ENCODE measurements at regions not wholly inside any gene's neighbourhood (a gene's known extent, or its start where the extent isn't known, plus 50 kb on each side); places are given as distances from the start of the nearest gene placed in this dataset.
"Not testable (repeated sequence)": the region's sequence is repeated elsewhere in the genome, so short reads cannot be mapped to it uniquely, and the experiment has no call there.

- Histone ChIP-seq H3K9ac (ENCODE audit: low read length) (no peak overlapping the region), H4K20me1 (ENCODE audit: insufficient read depth, low read depth, low read length) (no peaks in the 10 kb centered on the region), H3K27ac (ENCODE audit: low read length) (no peak overlapping the region), H3K9me3 (ENCODE audit: low read length) (no peaks in the 10 kb centered on the region), H2AFZ (ENCODE audit: low read length) (no peak overlapping the region), H3K79me2 (ENCODE audit: low read length) (no peaks in the 10 kb centered on the region), H3K36me3 (ENCODE audit: insufficient read depth, low read length) (no peaks in the 10 kb centered on the region), H3K4me1 (ENCODE audit: low read length) (peaks cover 14% of the 10 kb centered on the region), H3K27me3 (ENCODE audit: low read length) (no peaks in the 10 kb centered on the region), H3K4me2 (ENCODE audit: low read depth, low read length, poor library complexity, severe bottlenecking) (no peak overlapping the region), H3K4me3 (ENCODE audit: low read length) (no peak overlapping the region), H3K9me2 (replicated peaks; ENCODE audit: insufficient read depth, low read length) (no peaks in the 10 kb centered on the region)
- DNase-seq: no peak
Measured at GRCh38 chr14:21822109-21822508, 148.5 kb upstream of the OR4E1 start.

- no peak for DNase-seq
- Histone ChIP-seq H4K20me1 (ENCODE audit: insufficient read depth, low read depth, low read length) (no peaks in the 10 kb centered on the region), H3K9me3 (ENCODE audit: low read length) (no peaks in the 10 kb centered on the region), H3K9ac (ENCODE audit: low read length) (no peak overlapping the region), H3K79me2 (ENCODE audit: low read length) (no peaks in the 10 kb centered on the region), H3K27ac (ENCODE audit: low read length) (no peak overlapping the region), H3K4me2 (ENCODE audit: low read depth, low read length, poor library complexity, severe bottlenecking) (no peak overlapping the region), H2AFZ (ENCODE audit: low read length) (no peak overlapping the region), H3K36me3 (ENCODE audit: insufficient read depth, low read length) (no peaks in the 10 kb centered on the region), H3K4me3 (ENCODE audit: low read length) (no peak overlapping the region), H3K4me1 (ENCODE audit: low read length) (peaks cover 8% of the 10 kb centered on the region), H3K27me3 (ENCODE audit: low read length) (no peaks in the 10 kb centered on the region), H3K9me2 (replicated peaks; ENCODE audit: insufficient read depth, low read length) (0 out of 2 replicates have a peak, but pooled peaks cover 3% of the 10 kb centered on the region)
Measured at GRCh38 chr14:21820631-21821030, 147.0 kb upstream of the OR4E1 start.

- H3K27ac ChIP-seq (ENCODE audit: low read length); H3K9me2 ChIP-seq (replicated peaks; ENCODE audit: insufficient read depth, low read length); DNase-seq; H3K9me3 ChIP-seq (ENCODE audit: low read length); H3K36me3 ChIP-seq (ENCODE audit: insufficient read depth, low read length); H3K27me3 ChIP-seq (ENCODE audit: low read length); H3K4me2 ChIP-seq (ENCODE audit: low read depth, low read length, poor library complexity, severe bottlenecking); H3K9ac ChIP-seq (ENCODE audit: low read length); H3K4me3 ChIP-seq (ENCODE audit: low read length); H2AFZ ChIP-seq (ENCODE audit: low read length); H4K20me1 ChIP-seq (ENCODE audit: insufficient read depth, low read depth, low read length); H3K4me1 ChIP-seq (ENCODE audit: low read length); H3K79me2 ChIP-seq (ENCODE audit: low read length): not testable (repeated sequence)
Measured at GRCh38 chr14:21819891-21820290, 146.3 kb upstream of the OR4E1 start.

- DNase-seq; H3K27ac ChIP-seq (ENCODE audit: low read length); H4K20me1 ChIP-seq (ENCODE audit: insufficient read depth, low read depth, low read length); H3K9ac ChIP-seq (ENCODE audit: low read length); H3K36me3 ChIP-seq (ENCODE audit: insufficient read depth, low read length); H2AFZ ChIP-seq (ENCODE audit: low read length); H3K4me2 ChIP-seq (ENCODE audit: low read depth, low read length, poor library complexity, severe bottlenecking); H3K9me3 ChIP-seq (ENCODE audit: low read length); H3K79me2 ChIP-seq (ENCODE audit: low read length); H3K27me3 ChIP-seq (ENCODE audit: low read length); H3K4me1 ChIP-seq (ENCODE audit: low read length); H3K9me2 ChIP-seq (replicated peaks; ENCODE audit: insufficient read depth, low read length); H3K4me3 ChIP-seq (ENCODE audit: low read length): not testable (repeated sequence)
Measured at GRCh38 chr14:21817010-21817409, 143.4 kb upstream of the OR4E1 start.

- no peaks in the 10 kb centered on the region for H3K9me2 ChIP-seq (replicated peaks; ENCODE audit: insufficient read depth, low read length)
- no peaks in the 10 kb centered on the region for H4K20me1 ChIP-seq (ENCODE audit: insufficient read depth, low read depth, low read length)
- H3K79me2 ChIP-seq (ENCODE audit: low read length): no peaks in the 10 kb centered on the region
Measured at GRCh38 chr14:21807975-21808374, 134.4 kb upstream of the OR4E1 start.

GRCh38 chr14:21804981-21805380, 131.4 kb upstream of the OR4E1 start:
- Histone ChIP-seq H3K27ac (ENCODE audit: low read length) (no peak overlapping the region), H3K4me2 (ENCODE audit: low read depth, low read length, poor library complexity, severe bottlenecking) (no peak overlapping the region), H3K9me3 (ENCODE audit: low read length) (no peaks in the 10 kb centered on the region), H3K79me2 (ENCODE audit: low read length) (no peaks in the 10 kb centered on the region), H2AFZ (ENCODE audit: low read length) (no peak overlapping the region), H3K36me3 (ENCODE audit: insufficient read depth, low read length) (no peaks in the 10 kb centered on the region), H4K20me1 (ENCODE audit: insufficient read depth, low read depth, low read length) (no peaks in the 10 kb centered on the region), H3K9me2 (replicated peaks; ENCODE audit: insufficient read depth, low read length) (no peaks in the 10 kb centered on the region), H3K27me3 (ENCODE audit: low read length) (no peaks in the 10 kb centered on the region), H3K4me1 (ENCODE audit: low read length) (no peaks in the 10 kb centered on the region), H3K4me3 (ENCODE audit: low read length) (no peak overlapping the region), H3K9ac (ENCODE audit: low read length) (no peak overlapping the region)
- DNase-seq: no peak

More at GRCh38 chr14:21807975-21808374, 134.4 kb upstream of the OR4E1 start:
- H3K27ac ChIP-seq (ENCODE audit: low read length): no peak overlapping the region
- no peaks in the 10 kb centered on the region for H3K27me3 ChIP-seq (ENCODE audit: low read length)
- H3K4me2 ChIP-seq (ENCODE audit: low read depth, low read length, poor library complexity, severe bottlenecking): no peak overlapping the region
- no peaks in the 10 kb centered on the region for H3K4me1 ChIP-seq (ENCODE audit: low read length)
- DNase-seq: no peak
- no peak overlapping the region for H3K4me3 ChIP-seq (ENCODE audit: low read length)
- no peaks in the 10 kb centered on the region for H3K9me3 ChIP-seq (ENCODE audit: low read length)
- H3K9ac ChIP-seq (ENCODE audit: low read length): no peak overlapping the region
- no peak overlapping the region for H2AFZ ChIP-seq (ENCODE audit: low read length)
- H3K36me3 ChIP-seq (ENCODE audit: insufficient read depth, low read length): no peaks in the 10 kb centered on the region

GRCh38 chr14:21802441-21802840, 128.8 kb upstream of the OR4E1 start:
- no peaks in the 10 kb centered on the region for H3K36me3 ChIP-seq (ENCODE audit: insufficient read depth, low read length)
- no peaks in the 10 kb centered on the region for H3K27me3 ChIP-seq (ENCODE audit: low read length)
- H3K79me2 ChIP-seq (ENCODE audit: low read length): no peaks in the 10 kb centered on the region
- no peak overlapping the region for H3K27ac ChIP-seq (ENCODE audit: low read length)
- H3K9ac ChIP-seq (ENCODE audit: low read length): no peak overlapping the region
- no peaks in the 10 kb centered on the region for H3K9me3 ChIP-seq (ENCODE audit: low read length)
- H3K4me1 ChIP-seq (ENCODE audit: low read length): no peaks in the 10 kb centered on the region
- no peak overlapping the region for H3K4me2 ChIP-seq (ENCODE audit: low read depth, low read length, poor library complexity, severe bottlenecking)
- no peak overlapping the region for H2AFZ ChIP-seq (ENCODE audit: low read length)
- DNase-seq: no peak
- no peaks in the 10 kb centered on the region for H3K9me2 ChIP-seq (replicated peaks; ENCODE audit: insufficient read depth, low read length)
- H4K20me1 ChIP-seq (ENCODE audit: insufficient read depth, low read depth, low read length): no peaks in the 10 kb centered on the region
- H3K4me3 ChIP-seq (ENCODE audit: low read length): no peak overlapping the region

- Histone ChIP-seq H3K9me3 (ENCODE audit: low read length) (no peaks in the 10 kb centered on the region), H3K79me2 (ENCODE audit: low read length) (no peaks in the 10 kb centered on the region), H3K4me2 (ENCODE audit: low read depth, low read length, poor library complexity, severe bottlenecking) (no peak overlapping the region), H3K9ac (ENCODE audit: low read length) (no peak overlapping the region), H3K4me3 (ENCODE audit: low read length) (no peak overlapping the region), H2AFZ (ENCODE audit: low read length) (no peak overlapping the region), H3K27ac (ENCODE audit: low read length) (no peak overlapping the region), H4K20me1 (ENCODE audit: insufficient read depth, low read depth, low read length) (no peaks in the 10 kb centered on the region), H3K4me1 (ENCODE audit: low read length) (no peaks in the 10 kb centered on the region), H3K27me3 (ENCODE audit: low read length) (no peaks in the 10 kb centered on the region), H3K9me2 (replicated peaks; ENCODE audit: insufficient read depth, low read length) (no peaks in the 10 kb centered on the region), H3K36me3 (ENCODE audit: insufficient read depth, low read length) (no peaks in the 10 kb centered on the region)
- peak; percentile 49 for DNase-seq
Measured at GRCh38 chr14:21796916-21797315, 123.3 kb upstream of the OR4E1 start.

GRCh38 chr14:21795456-21795855, 121.8 kb upstream of the OR4E1 start:
- H3K9me3 ChIP-seq (ENCODE audit: low read length): no peaks in the 10 kb centered on the region
- H3K79me2 ChIP-seq (ENCODE audit: low read length): no peaks in the 10 kb centered on the region
- no peak for DNase-seq
- no peaks in the 10 kb centered on the region for H3K4me1 ChIP-seq (ENCODE audit: low read length)
- no peak overlapping the region for H3K4me2 ChIP-seq (ENCODE audit: low read depth, low read length, poor library complexity, severe bottlenecking)
- no peak overlapping the region for H3K27ac ChIP-seq (ENCODE audit: low read length)
- no peaks in the 10 kb centered on the region for H3K36me3 ChIP-seq (ENCODE audit: insufficient read depth, low read length)
- H3K4me3 ChIP-seq (ENCODE audit: low read length): no peak overlapping the region
- no peaks in the 10 kb centered on the region for H3K27me3 ChIP-seq (ENCODE audit: low read length)
- no peaks in the 10 kb centered on the region for H4K20me1 ChIP-seq (ENCODE audit: insufficient read depth, low read depth, low read length)
- no peak overlapping the region for H3K9ac ChIP-seq (ENCODE audit: low read length)
- no peaks in the 10 kb centered on the region for H3K9me2 ChIP-seq (replicated peaks; ENCODE audit: insufficient read depth, low read length)
- H2AFZ ChIP-seq (ENCODE audit: low read length): no peak overlapping the region

Measured in Karpas-422 (cell line).